Loucy (cell line): ENCODE measurements at regions not wholly inside any gene's neighbourhood (a gene's known extent, or its start where the extent isn't known, plus 50 kb on each side); places are given as distances from the start of the nearest gene placed in this dataset.

Experiments
- H2AFZ ChIP-seq: fragments of 200-600 bp; sonication (generic); 2 replicates; pipeline ENCODE4 v1.6.0; 2016; ENCODE audit warnings: antibody characterized with exemption, mild to moderate bottlenecking, low read length, moderate library complexity
- H3F3A ChIP-seq: fragments of 200-600 bp; 2 replicates; pipeline ENCODE4 v1.6.0; 2016; ENCODE audit warnings: antibody characterized with exemption, low read depth, mild to moderate bottlenecking
- H3K27me3 ChIP-seq: fragments of 200-600 bp; sonication (generic); 2 replicates; pipeline ENCODE4 v1.6.1; 2014; ENCODE audit warnings: low read length, mild to moderate bottlenecking; ENCODE audit not compliant: insufficient read depth, poor library complexity, severe bottlenecking
- H3K36me3 ChIP-seq: fragments of 200-600 bp; sonication (generic); 2 replicates; pipeline ENCODE4 v1.6.1; 2016; ENCODE audit warnings: low read length; ENCODE audit not compliant: insufficient read depth
- H3K4me1 ChIP-seq: fragments of 200-600 bp; sonication (generic); 2 replicates; pipeline ENCODE4 v1.5.1; 2014; ENCODE audit warnings: low read length, mild to moderate bottlenecking; ENCODE audit not compliant: insufficient read depth, poor library complexity, severe bottlenecking
- H3K4me2 ChIP-seq: fragments of 200-600 bp; sonication (generic); 2 replicates; pipeline ENCODE4 v1.6.0; 2014; ENCODE audit warnings: antibody characterized with exemption, low read length, low read depth, mild to moderate bottlenecking; ENCODE audit not compliant: poor library complexity, severe bottlenecking
- H3K4me3 ChIP-seq: fragments of 200-600 bp; sonication (generic); 2 replicates; pipeline ENCODE4 v1.5.1; 2014; ENCODE audit warnings: low read length, mild to moderate bottlenecking, mixed read lengths; ENCODE audit not compliant: poor library complexity, severe bottlenecking
- H3K79me2 ChIP-seq: fragments of 200-600 bp; sonication (generic); 2 replicates; pipeline ENCODE4 v1.6.1; 2014; ENCODE audit warnings: low read length; ENCODE audit not compliant: insufficient read depth
- H3K9ac ChIP-seq: fragments of 200-600 bp; sonication (generic); 2 replicates; pipeline ENCODE4 v1.6.0; 2014; ENCODE audit warnings: mild to moderate bottlenecking, low read depth, low read length, moderate library complexity; ENCODE audit not compliant: poor library complexity, severe bottlenecking
- H3K9me2 ChIP-seq: fragments of 200-600 bp; sonication (generic); replicated peaks from 2 replicates; pipeline ENCODE4 v1.6.1; 2016; ENCODE audit warnings: low read depth, low read length, mixed read lengths
- H3K9me3 ChIP-seq: fragments of 200-600 bp; sonication (generic); 2 replicates; pipeline ENCODE4 v1.6.1; 2014; ENCODE audit warnings: mild to moderate bottlenecking, antibody characterized with exemption, low read length, low read depth; ENCODE audit not compliant: insufficient read depth
- H4K20me1 ChIP-seq: fragments of 200-600 bp; sonication (generic); 2 replicates; pipeline ENCODE4 v1.6.0; 2014; ENCODE audit warnings: antibody characterized with exemption, low read length, mild to moderate bottlenecking; ENCODE audit not compliant: insufficient read depth, poor library complexity, severe bottlenecking
- CTCF ChIP-seq: fragments of 200-600 bp; sonication (generic); conservative IDR thresholded peaks from 2 replicates; pipeline ENCODE4 v1.5.1; 2014; ENCODE audit warnings: mild to moderate bottlenecking, antibody characterized with exemption, low read length
- EZH2phosphoT487 ChIP-seq: fragments of 200-600 bp; IDR thresholded peaks from 2 replicates; pipeline ENCODE4 v1.6.1; 2018; ENCODE audit warnings: antibody characterized with exemption, mild to moderate bottlenecking, moderate library complexity, borderline replicate concordance

- Histone ChIP-seq H2AFZ (no peak overlapping the region), H3K27me3 (no peaks in the 10 kb centered on the region), H3K4me1 (no peaks in the 10 kb centered on the region), H4K20me1 (no peaks in the 10 kb centered on the region), H3K79me2 (no peaks in the 10 kb centered on the region), H3K4me3 (no peak overlapping the region), H3F3A (no peaks in the 10 kb centered on the region), H3K9me3 (no peaks in the 10 kb centered on the region), H3K9ac (no peak overlapping the region), H3K9me2 (no peaks in the 10 kb centered on the region), H3K36me3 (no peaks in the 10 kb centered on the region), H3K4me2 (no peak overlapping the region)
- TF ChIP-seq EZH2phosphoT487 (no peak), CTCF (no peak)
These were observed 65.3 kb downstream of the NKX2-1 start for GRCh38 chr14:36454599-36455240.

DNA sequence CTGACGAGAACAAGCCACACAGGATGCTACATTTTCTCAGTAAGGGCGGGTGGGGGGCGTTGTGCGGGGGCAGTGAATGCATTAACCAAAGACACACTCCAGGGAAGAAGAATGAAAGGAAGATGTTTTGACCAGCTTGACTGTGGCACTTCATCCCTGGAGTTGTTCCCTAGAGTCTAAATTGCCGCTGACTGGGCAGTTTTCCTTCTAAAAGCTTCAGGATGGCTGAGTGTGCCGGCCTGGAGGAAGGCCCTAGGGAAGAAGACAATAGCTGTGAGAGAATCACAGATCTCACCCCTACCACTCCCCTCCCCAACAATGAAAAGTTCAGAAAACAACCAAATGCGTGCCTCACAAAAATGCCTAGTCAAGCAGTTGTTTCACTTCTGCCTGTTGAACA is 67.2 kb downstream of the NKX2-1 start:
- Histone ChIP-seq H3K4me1 (no peaks in the 10 kb centered on the region), H3K4me3 (no peak overlapping the region), H3K9me3 (no peaks in the 10 kb centered on the region), H3K36me3 (no peaks in the 10 kb centered on the region), H3F3A (no peaks in the 10 kb centered on the region), H2AFZ (no peak overlapping the region), H4K20me1 (no peaks in the 10 kb centered on the region), H3K27me3 (no peaks in the 10 kb centered on the region), H3K4me2 (no peak overlapping the region), H3K9ac (no peak overlapping the region), H3K79me2 (no peaks in the 10 kb centered on the region), H3K9me2 (no peaks in the 10 kb centered on the region)
- TF ChIP-seq EZH2phosphoT487: no peak
- no peak for TF ChIP-seq CTCF

DNA sequence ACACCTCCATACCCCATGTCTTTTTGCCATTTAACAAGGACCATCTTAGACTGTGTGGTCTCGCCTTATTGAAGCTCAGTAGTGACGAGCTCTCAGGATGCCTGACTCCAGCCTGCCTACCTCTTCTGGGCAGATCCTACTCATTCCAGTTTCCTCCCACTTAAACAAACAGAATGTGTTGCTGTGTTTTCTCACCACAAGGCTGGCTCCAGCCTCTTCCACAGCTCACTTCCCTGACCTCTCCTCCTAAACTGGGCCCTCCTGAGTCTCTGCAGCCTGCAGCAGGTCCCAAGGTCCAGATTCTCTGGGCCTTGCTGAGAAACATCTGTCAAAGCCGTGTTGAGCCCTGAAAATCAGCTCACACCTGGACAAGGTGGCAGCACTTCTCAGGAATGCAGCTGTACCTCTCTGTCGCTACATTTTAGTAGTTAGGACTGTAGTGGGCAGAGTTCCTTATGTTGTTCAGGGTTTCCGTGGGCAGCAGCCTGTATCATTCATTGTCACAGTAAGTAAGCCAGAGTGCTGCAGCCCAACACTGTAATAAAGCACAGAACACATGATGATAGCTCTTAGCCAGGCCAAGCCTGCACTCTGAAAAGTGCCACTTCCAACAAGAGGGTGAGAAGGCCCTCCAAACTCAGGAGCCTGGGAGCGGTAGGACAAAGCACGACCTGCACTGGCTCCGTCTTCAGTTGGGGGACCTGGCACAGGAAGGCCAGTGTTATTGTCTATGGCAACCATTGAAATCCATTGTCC is 68.5 kb downstream of the NKX2-1 start:
- no peaks in the 10 kb centered on the region for H3K27me3 ChIP-seq
- no peaks in the 10 kb centered on the region for H4K20me1 ChIP-seq
- no peaks in the 10 kb centered on the region for H3F3A ChIP-seq
- H3K9ac ChIP-seq: no peak overlapping the region
- no peaks in the 10 kb centered on the region for H3K4me1 ChIP-seq
- H2AFZ ChIP-seq: no peak overlapping the region
- no peak overlapping the region for H3K4me2 ChIP-seq
- TF ChIP-seq EZH2phosphoT487 (no peak), CTCF (no peak)
- no peak overlapping the region for H3K4me3 ChIP-seq
- no peaks in the 10 kb centered on the region for H3K79me2 ChIP-seq
- H3K36me3 ChIP-seq: no peaks in the 10 kb centered on the region
- no peaks in the 10 kb centered on the region for H3K9me3 ChIP-seq
- no peaks in the 10 kb centered on the region for H3K9me2 ChIP-seq
